ENCODE measurements at regions not wholly inside any gene's neighbourhood (a gene's known extent, or its start where the extent isn't known, plus 50 kb on each side); places are given as distances from the start of the nearest gene placed in this dataset.

DNA sequence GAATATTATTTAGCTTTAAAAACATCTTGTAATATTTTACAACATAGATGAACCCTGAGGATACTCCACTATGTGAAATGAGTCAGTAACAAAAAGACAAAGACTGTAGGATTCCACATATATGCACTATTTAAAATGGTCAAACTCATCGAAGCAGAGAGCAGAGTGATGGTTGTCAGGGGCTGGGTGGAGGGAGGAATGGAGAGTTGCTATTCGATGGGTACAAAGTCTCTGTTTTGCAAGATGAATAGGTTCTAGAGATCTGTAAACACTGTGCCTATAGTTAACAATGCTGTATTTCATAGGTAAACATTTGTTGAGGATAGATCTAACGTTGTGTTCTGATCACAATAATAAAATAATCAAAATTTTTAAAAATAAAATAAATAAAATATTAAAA, 1675.9 kb upstream of the CELF4 start:
- TF ChIP-seq, protein P1, sequence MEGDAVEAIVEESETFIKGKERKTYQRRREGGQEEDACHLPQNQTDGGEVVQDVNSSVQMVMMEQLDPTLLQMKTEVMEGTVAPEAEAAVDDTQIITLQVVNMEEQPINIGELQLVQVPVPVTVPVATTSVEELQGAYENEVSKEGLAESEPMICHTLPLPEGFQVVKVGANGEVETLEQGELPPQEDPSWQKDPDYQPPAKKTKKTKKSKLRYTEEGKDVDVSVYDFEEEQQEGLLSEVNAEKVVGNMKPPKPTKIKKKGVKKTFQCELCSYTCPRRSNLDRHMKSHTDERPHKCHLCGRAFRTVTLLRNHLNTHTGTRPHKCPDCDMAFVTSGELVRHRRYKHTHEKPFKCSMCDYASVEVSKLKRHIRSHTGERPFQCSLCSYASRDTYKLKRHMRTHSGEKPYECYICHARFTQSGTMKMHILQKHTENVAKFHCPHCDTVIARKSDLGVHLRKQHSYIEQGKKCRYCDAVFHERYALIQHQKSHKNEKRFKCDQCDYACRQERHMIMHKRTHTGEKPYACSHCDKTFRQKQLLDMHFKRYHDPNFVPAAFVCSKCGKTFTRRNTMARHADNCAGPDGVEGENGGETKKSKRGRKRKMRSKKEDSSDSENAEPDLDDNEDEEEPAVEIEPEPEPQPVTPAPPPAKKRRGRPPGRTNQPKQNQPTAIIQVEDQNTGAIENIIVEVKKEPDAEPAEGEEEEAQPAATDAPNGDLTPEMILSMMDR (IDR thresholded peaks at IDR 0.05): no peak
- no peak for TF ChIP-seq POLR2AphosphoS5 (IDR thresholded peaks at IDR 0.05)
